ENCODE measurements at regions not wholly inside any gene's neighbourhood (a gene's known extent, or its start where the extent isn't known, plus 50 kb on each side); places are given as distances from the start of the nearest gene placed in this dataset.

DNA sequence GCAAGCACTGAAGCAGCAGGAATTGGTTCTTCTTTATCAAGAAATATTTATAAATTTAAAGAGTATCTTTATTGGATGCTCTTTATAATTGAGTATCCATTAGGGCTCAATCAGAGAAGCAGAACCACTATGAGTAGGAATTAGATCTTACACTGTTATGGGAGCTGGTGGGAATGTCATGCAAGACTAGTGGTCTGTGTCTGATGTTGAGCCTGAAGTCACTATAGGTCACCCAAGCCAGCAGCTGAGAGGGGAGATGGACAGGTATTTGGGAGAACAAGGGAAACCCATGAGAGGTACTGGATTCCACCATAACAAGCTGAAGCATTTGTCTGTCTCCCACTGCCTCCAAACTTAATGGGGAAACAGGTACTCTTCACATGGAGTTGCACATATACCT lies 283.7 kb upstream of the BOD1L1 start:
- no peak overlapping the region for H4K5ac ChIP-seq (ENCODE audit: insufficient read length, low read depth, low read length)
- H4K91ac ChIP-seq (ENCODE audit: insufficient read length, low read depth, low read length): no peak overlapping the region
- H3K4me3 Mint-ChIP-seq: no peak overlapping the region
- H3K23me2 ChIP-seq (ENCODE audit: insufficient read length, low read depth, low read length, poor library complexity, severe bottlenecking): no peaks in the 10 kb centered on the region
- no peaks in the 10 kb centered on the region for H3K9me3 Mint-ChIP-seq
- no peak overlapping the region for H3K18ac ChIP-seq (ENCODE audit: insufficient read length, low read depth, low read length)
- H2BK12ac ChIP-seq (ENCODE audit: insufficient read length, low read depth, low read length): no peak overlapping the region
- no peak overlapping the region for H3K56ac ChIP-seq (ENCODE audit: insufficient read length, low read depth, low read length)
- H3K27me3 Mint-ChIP-seq (ENCODE audit: low read depth): no peaks in the 10 kb centered on the region
- H3K36me3 Mint-ChIP-seq (ENCODE audit: insufficient read depth in 1 of 3, low read depth in 3 of 3): no peaks in the 10 kb centered on the region
- TF ChIP-seq, protein P1, sequence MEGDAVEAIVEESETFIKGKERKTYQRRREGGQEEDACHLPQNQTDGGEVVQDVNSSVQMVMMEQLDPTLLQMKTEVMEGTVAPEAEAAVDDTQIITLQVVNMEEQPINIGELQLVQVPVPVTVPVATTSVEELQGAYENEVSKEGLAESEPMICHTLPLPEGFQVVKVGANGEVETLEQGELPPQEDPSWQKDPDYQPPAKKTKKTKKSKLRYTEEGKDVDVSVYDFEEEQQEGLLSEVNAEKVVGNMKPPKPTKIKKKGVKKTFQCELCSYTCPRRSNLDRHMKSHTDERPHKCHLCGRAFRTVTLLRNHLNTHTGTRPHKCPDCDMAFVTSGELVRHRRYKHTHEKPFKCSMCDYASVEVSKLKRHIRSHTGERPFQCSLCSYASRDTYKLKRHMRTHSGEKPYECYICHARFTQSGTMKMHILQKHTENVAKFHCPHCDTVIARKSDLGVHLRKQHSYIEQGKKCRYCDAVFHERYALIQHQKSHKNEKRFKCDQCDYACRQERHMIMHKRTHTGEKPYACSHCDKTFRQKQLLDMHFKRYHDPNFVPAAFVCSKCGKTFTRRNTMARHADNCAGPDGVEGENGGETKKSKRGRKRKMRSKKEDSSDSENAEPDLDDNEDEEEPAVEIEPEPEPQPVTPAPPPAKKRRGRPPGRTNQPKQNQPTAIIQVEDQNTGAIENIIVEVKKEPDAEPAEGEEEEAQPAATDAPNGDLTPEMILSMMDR (conservative IDR thresholded peaks at IDR 0.05): no peak
- H2BK120ac ChIP-seq (ENCODE audit: low read depth, low read length, poor library complexity, severe bottlenecking): no peak overlapping the region
- H3K27ac ChIP-seq (ENCODE audit: insufficient read length, low read depth, low read length): no peak overlapping the region
- H3K79me2 ChIP-seq (ENCODE audit: insufficient read depth, low read length): no peaks in the 10 kb centered on the region
- H3K27ac Mint-ChIP-seq: no peak overlapping the region; a peak in 1 of 7 replicates
- no peak overlapping the region for H2AK5ac ChIP-seq (ENCODE audit: insufficient read length, low read length)
- no peak overlapping the region for H2AFZ ChIP-seq (ENCODE audit: low read length)
- no peak overlapping the region for H3K4me2 ChIP-seq (ENCODE audit: insufficient read depth, insufficient read length, low read length)
- H3K4me1 Mint-ChIP-seq: peaks cover 2 to 10% of the 10 kb centered on the region in 2 experiments; a peak in 2 of 4 replicates
- DNase-seq: no peak
- H3K14ac ChIP-seq (ENCODE audit: insufficient read depth, low read length): no peak overlapping the region
- H3T11ph ChIP-seq (ENCODE audit: low read length): no peak overlapping the region
- no peak overlapping the region; the same call in 1 of the 2 replicates for H2BK15ac ChIP-seq (ENCODE audit: low read depth, low read length)
- H3K4me1 ChIP-seq (ENCODE audit: insufficient read depth, low read length): peaks cover 6% of the 10 kb centered on the region; the same call in 1 of the 2 replicates
- H3K9ac ChIP-seq (ENCODE audit: extremely low read depth, insufficient read length, low read length): no peak overlapping the region
- H3K4ac ChIP-seq (ENCODE audit: low read depth, low read length): no peak overlapping the region
- H3K23ac ChIP-seq (ENCODE audit: insufficient read length, low read depth, low read length): no peak overlapping the region
- no peaks in the 10 kb centered on the region for H3K79me1 ChIP-seq (ENCODE audit: insufficient read depth, low read depth, low read length, poor library complexity, severe bottlenecking)
- H3K9me3 ChIP-seq (ENCODE audit: control insufficient read depth, low read depth, low read length): no peaks in the 10 kb centered on the region
- no peak overlapping the region for H2BK20ac ChIP-seq (ENCODE audit: low read depth, low read length, poor library complexity, severe bottlenecking)
- no peaks in the 10 kb centered on the region for H4K20me1 ChIP-seq (ENCODE audit: control insufficient read depth, insufficient read depth, insufficient read length)
- H3K27me3 ChIP-seq (ENCODE audit: insufficient read depth, low read length): no peaks in the 10 kb centered on the region
- H2BK5ac ChIP-seq (ENCODE audit: insufficient read length, low read length): no peak overlapping the region
- no peak overlapping the region for H4K8ac ChIP-seq (replicated peaks; ENCODE audit: insufficient read length, low read depth, low read length)

All from H9 (cell line).